PC-3 (cell line): ENCODE measurements at regions not wholly inside any gene's neighbourhood (a gene's known extent, or its start where the extent isn't known, plus 50 kb on each side); places are given as distances from the start of the nearest gene placed in this dataset.

Source experiments
- CTCF ChIP-seq: fragments of 300-600 bp; sonication (generic); conservative IDR thresholded peaks from 2 replicates; pipeline ENCODE4 v1.5.1; 2017; ENCODE audit warnings: antibody characterized with exemption, low read depth, mild to moderate bottlenecking, low read length
- EZH2 ChIP-seq: fragments of 300-600 bp; sonication (generic); IDR thresholded peaks from one replicate; pipeline ENCODE4 v1.6.1; 2017; ENCODE audit warnings: antibody characterized with exemption, mild to moderate bottlenecking, low read length; ENCODE audit not compliant: unreplicated experiment
- EZH2phosphoT487 ChIP-seq: fragments of 300-600 bp; sonication (generic); IDR thresholded peaks from 2 replicates; pipeline ENCODE4 v1.6.1; 2018; ENCODE audit warnings: mild to moderate bottlenecking, antibody characterized with exemption, low read length, borderline replicate concordance

- TF ChIP-seq EZH2, result no peak
- no peak for TF ChIP-seq CTCF
- TF ChIP-seq EZH2phosphoT487, result no peak
These were observed 185.8 kb upstream of the C1QTNF7 start for GRCh38 chr4:15242021-15242420.
